GM12891 (cell line): ENCODE measurements at regions not wholly inside any gene's neighbourhood (a gene's known extent, or its start where the extent isn't known, plus 50 kb on each side); places are given as distances from the start of the nearest gene placed in this dataset.

Source experiments
- PAX5 ChIP-seq: IDR thresholded peaks from 2 replicates; pipeline ENCODE4 v1.6.1; 2011; ENCODE audit warnings: low read length, moderate library complexity, mild to moderate bottlenecking; ENCODE audit not compliant: insufficient read depth, severe bottlenecking
- POLR2A ChIP-seq: IDR thresholded peaks from 2 replicates; pipeline ENCODE4 v1.6.1; 2011; ENCODE audit warnings: low read depth, low read length, control low read depth
- POLR2AphosphoS5 ChIP-seq: IDR thresholded peaks from 2 replicates; pipeline ENCODE4 v1.6.1; 2011; ENCODE audit warnings: low read depth, low read length, control low read depth
- POU2F2 ChIP-seq: IDR thresholded peaks from 2 replicates; pipeline ENCODE4 v1.6.1; 2011; ENCODE audit warnings: low read depth, mild to moderate bottlenecking, control low read depth, low read length, moderate library complexity
- SPI1 ChIP-seq: IDR thresholded peaks from 2 replicates; pipeline ENCODE4 v1.6.1; 2011; ENCODE audit warnings: low read depth, low read length, control low read depth
- TAF1 ChIP-seq: IDR thresholded peaks from 2 replicates; pipeline ENCODE4 v1.6.1; 2011; ENCODE audit warnings: low read depth, low read length, control low read depth

DNA sequence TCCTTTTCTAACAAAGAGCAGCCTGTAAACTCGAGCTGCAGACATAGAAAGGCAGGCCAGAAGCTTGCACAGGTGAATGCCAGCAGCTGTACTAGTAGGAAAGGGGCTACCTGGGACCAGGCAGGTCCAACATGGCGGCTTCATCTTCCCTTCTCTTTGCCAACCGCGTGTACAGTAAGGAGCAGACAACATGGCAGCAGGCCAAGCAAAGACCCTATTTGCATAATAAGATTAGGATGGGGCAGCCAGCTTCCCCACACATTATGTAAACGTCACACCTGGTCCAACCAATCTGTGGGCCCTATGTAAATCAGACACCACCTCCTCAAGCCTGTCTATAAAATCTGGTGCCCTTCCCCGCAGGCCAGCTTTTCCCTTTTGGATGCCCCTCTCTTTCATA is 1186.5 kb upstream of the AUTS2 start:
- TF ChIP-seq POLR2AphosphoS5 (no peak), POLR2A (no peak), TAF1 (no peak), SPI1 (no peak), POU2F2 (no peak), PAX5 (no peak)
